GM19238 (cell line): ENCODE measurements at regions not wholly inside any gene's neighbourhood (a gene's known extent, or its start where the extent isn't known, plus 50 kb on each side); places are given as distances from the start of the nearest gene placed in this dataset.

Experiments used
- DNase-seq: peaks from one replicate; pipeline ENCODE4 v3.0.0; 2011; ENCODE audit warnings: low spot score; ENCODE audit not compliant: insufficient read length

DNA sequence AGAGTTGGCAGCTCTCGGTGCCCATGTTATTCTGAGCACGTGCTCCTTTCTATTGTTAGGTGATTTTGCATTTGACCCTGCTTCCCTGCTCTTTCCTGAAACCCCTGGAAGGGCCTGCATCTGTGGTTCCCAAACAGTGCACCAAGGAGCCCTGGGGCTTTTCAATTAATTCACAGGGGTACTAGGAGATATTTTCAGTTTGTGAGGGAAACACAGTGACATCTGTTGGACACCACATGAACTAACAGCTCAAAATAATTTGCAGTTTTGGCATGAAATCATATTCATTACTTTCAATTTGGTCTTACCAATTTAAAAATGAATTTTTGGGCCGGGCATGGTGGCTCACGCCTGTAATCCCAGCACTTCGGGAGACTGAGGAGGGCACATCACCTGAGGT is 156.6 kb downstream of the GATB start:
- no peak for DNase-seq

DNA sequence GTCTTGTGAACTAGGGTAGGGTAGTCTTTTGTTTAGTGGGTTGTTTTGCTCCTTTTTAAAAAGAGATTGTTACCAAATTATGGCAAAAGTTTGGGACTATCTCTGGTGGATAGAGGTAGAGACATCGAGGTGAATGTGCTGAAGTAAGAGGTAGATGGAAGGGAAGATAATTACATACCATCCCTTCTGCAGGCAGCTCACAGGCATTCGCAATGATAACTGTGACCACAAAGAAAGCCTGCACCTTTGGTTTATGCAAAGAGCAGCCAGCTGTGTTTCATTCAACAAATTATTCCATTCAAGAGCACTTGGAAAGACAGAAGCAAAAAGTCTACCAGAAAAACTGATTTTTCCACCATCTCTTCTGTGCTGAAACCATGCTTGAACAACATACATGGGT is 155.6 kb downstream of the GATB start:
- DNase-seq: no peak

DNA sequence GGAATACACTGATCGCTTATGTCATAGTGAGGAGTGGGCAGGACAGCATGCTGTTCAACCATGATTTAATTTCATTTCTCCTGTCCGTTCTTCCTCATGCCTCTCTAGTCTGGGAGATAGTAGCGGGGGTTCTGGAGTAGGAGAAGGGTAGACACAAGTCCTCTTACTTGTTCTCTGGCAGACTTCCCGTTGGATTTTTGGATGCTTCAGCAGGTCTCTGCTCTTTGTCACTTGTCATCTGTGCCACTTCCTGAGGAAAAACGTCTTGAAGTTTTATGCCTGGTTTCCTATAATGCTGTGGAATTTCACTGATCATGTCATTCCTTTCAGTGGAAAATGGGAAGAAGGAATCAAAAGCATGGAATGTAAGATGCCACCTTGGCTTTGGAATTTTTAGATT is 154.7 kb downstream of the GATB start:
- DNase-seq: no peak

DNA sequence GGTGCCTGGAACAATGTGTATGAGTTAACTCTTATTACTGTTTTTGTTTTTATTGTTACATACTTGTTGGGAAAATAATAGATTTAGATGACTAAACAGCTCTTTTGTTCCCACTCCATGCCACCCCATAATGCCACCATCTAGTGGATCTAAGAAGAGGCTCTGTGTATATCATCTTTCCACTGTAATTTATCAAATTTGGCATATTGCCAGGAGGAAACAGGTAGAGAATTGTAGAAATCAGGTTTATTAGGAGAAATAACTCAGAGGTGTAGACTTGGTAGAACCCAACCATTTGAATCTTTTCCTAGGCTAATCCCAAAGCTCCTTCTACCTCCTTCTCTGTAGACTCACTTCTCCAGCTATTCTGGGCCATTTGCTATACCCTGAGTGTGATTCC is 150.6 kb downstream of the GATB start:
- DNase-seq: no peak

DNA sequence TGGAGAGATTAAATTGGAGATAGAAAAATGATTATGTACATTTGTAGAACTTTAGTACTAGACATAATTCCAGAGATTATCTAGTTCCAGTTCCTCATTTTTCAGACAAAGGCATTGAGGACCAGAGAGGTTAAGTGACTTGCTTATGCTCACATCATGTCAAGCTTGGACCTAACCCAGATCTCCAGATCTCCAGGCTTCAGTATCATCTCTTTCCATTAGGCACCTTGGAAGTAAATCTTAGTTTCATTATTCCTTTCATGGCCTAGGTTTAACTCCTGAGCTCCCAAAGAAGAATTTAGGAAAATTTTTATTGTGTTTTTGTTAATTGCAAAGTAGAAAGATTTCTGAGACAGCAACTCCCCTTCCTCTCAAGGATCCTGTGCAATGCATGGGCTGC is 148.8 kb downstream of the GATB start:
- DNase-seq: no peak

DNA sequence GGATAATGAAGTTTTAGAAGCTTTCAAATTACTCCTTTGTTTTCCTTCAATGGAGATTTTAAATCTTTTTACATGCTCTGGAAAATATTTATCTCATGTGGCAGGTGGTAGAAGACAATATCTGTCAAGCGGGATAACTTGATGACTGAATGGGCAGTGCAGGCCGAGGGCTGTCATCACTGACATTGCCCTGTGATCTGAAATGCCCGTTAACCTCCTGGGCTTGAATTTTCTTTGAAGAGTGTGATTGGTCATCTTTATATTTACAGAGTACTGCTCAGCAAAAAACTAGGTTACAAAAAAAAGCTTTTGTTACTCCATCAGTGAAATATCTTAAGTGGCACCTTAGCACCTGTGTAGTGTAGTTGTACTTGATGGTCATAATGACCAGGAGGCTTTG is 147.5 kb downstream of the GATB start:
- no peak for DNase-seq

DNA sequence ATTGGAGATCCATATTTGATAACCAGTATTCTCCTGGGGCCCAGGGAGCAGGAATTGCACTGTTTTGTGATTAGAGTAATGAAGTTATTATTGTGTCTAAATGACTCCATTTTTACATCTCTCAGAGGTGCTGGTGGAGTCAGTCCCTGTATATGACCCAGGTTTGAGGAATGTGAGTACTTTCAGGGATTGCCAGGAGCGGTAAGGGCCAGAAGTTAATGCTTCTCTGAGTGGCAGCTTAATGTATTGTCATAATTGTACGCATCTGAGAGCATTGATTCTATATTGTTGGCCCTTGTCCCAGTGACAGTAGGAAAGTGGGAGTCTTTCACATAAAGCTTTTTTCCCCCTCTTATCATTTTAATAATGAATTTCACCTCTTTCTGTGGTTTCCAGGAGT is 146.2 kb downstream of the GATB start:
- DNase-seq: no peak

DNA sequence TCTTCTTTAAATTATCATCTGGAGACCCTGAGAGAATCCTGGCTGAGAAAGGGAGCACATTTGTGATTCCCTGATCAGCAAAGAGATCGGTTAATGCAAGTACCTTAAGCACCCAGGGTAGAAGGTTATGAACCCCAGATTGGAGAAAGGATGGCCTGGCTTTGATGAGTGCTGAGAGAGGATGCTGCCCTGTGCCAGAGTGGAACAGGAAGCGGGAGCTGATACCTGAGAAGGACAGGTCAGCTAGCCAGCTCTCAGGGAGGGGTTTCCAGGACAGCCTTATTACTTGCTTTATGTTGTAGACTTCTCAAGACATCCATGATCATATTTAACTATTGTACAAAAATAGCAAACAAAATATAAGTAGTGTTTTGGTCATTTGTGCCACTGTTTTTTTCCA is 141.9 kb downstream of the GATB start:
- DNase-seq: no peak

DNA sequence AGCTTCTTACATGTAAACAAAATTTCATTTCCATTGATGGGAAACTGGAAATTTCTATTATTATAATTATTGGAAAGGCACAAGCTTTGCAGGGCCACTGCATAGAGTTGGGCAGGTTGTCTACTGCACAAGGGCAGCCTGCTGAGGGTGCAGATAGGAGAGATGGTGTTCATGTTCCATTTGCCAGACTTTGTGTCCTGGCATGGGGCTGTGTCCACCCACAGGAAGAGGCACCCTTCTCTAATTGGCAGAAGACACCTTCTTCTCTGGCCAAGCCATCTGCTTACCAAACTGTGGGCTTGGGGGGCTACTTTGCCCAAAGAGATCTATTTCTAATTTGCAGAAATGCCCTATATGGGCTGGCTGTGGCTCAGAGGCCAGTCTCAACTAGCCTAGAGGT is 140.7 kb downstream of the GATB start:
- DNase-seq: no peak
